Fibroblast of lung (primary cell): ENCODE measurements at regions not wholly inside any gene's neighbourhood (a gene's known extent, or its start where the extent isn't known, plus 50 kb on each side); places are given as distances from the start of the nearest gene placed in this dataset.

Source experiments
- DNase-seq, 2 donors: peaks; one replicate each; pipeline versions ENCODE4 v3.0.0 to v3.0.0-alpha.2; 2010; ENCODE audit warnings: low read depth in 2 of 2
- H2AFZ ChIP-seq: 2 replicates; pipeline ENCODE4 v1.5.1; 2012; ENCODE audit warnings: low read length, control low read depth, inconsistent platforms
- H3K27ac ChIP-seq: 2 replicates; pipeline ENCODE4 v1.5.1; 2011; ENCODE audit warnings: low read length, control low read depth; ENCODE audit not compliant: insufficient read depth
- H3K27me3 ChIP-seq: 2 replicates; pipeline ENCODE4 v1.5.1; 2011; ENCODE audit warnings: mild to moderate bottlenecking, low read length; ENCODE audit not compliant: control insufficient read depth, insufficient read depth
- H3K36me3 ChIP-seq: 2 replicates; pipeline ENCODE4 v1.5.1; 2011; ENCODE audit warnings: low read length; ENCODE audit not compliant: control insufficient read depth, insufficient read depth
- H3K4me1 ChIP-seq: 2 replicates; pipeline ENCODE4 v1.5.1; 2011; ENCODE audit warnings: low read length; ENCODE audit not compliant: control insufficient read depth, insufficient read depth; ENCODE audit errors: extremely low read depth
- H3K4me2 ChIP-seq: 2 replicates; pipeline ENCODE4 v1.5.1; 2011; ENCODE audit warnings: low read length, control low read depth; ENCODE audit not compliant: insufficient read depth; ENCODE audit errors: extremely low read depth
- H3K4me3 ChIP-seq, 4 experiments: fragments of 200-600 bp in 1 of 4; sonication (generic) in 1 of 4; replicated peaks in 1 of 4; 2 replicates each; pipeline ENCODE4 v1.5.1; 2011 to 2016; ENCODE audit warnings: low read length in 4 of 4, low read depth in 3 of 4, mild to moderate bottlenecking in 3 of 4, control low read depth in 2 of 4, inconsistent platforms in 1 of 4, mixed read lengths in 1 of 4; ENCODE audit not compliant: insufficient read depth in 1 of 4; ENCODE audit errors: control extremely low read depth in 1 of 4
- H3K79me2 ChIP-seq: 2 replicates; pipeline ENCODE4 v1.5.1; 2012; ENCODE audit warnings: mild to moderate bottlenecking, low read length, inconsistent platforms; ENCODE audit not compliant: control insufficient read depth, insufficient read depth
- H3K9ac ChIP-seq: 2 replicates; pipeline ENCODE4 v1.5.1; 2011; ENCODE audit warnings: mild to moderate bottlenecking, low read length, control low read depth; ENCODE audit not compliant: insufficient read depth
- H3K9me3 ChIP-seq: 2 replicates; pipeline ENCODE4 v1.5.1; 2012; ENCODE audit warnings: low read depth, low read length; ENCODE audit not compliant: control insufficient read depth, insufficient read depth
- H4K20me1 ChIP-seq: 2 replicates; pipeline ENCODE4 v1.5.1; 2011; ENCODE audit warnings: low read length; ENCODE audit not compliant: control insufficient read depth, insufficient read depth; ENCODE audit errors: extremely low read depth
- CTCF ChIP-seq, 2 donors: IDR thresholded peaks in 1 of 2; conservative IDR thresholded peaks in 1 of 2; 1 replicate in 1 of 2; 2 replicates in 1 of 2; pipeline ENCODE4 v1.5.1; 2011 to 2012; ENCODE audit warnings: low read length in 2 of 2, control low read depth in 1 of 2, inconsistent platforms in 1 of 2, low read depth in 1 of 2, mild to moderate bottlenecking in 1 of 2
- EZH2 ChIP-seq: IDR thresholded peaks from 2 replicates; pipeline ENCODE4 v1.5.1; 2012; ENCODE audit warnings: low read length, control low read depth, mild to moderate bottlenecking; ENCODE audit errors: missing control alignments

DNA sequence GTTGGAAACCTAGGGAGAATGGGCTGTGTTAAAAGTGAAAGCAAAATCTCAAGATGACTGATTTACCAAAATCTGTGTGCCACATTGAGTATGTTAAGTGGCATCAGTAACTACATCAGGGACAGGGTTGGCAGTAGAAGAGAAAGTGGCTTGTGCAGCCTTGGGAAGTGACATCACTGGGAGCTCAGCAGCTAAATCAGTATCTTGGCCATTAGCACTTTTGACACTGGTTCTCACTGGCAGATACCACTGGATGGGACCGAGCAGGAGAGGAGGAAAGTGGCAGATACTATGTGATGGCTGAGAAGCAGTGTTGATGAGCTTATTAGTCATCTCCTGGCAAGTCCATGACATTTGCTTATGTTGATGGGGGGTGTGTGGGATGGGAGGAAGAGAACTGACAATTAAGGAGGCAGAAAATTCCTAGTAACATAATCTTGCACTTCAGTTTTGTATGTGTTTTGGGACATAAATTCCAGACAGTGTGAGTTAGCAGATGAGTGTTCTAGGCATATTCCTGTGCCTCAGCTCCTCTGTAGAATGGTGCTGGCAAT is 322.2 kb downstream of the SOX4 start:
- H3K79me2 ChIP-seq, result no peaks in the 10 kb centered on the region
- H3K4me3 ChIP-seq, result peak overlapping the region; percentile 31 to 39 (median 36)
- peaks cover 7% of the 10 kb centered on the region for H3K4me1 ChIP-seq
- no peaks in the 10 kb centered on the region for H3K36me3 ChIP-seq
- no peaks in the 10 kb centered on the region for H3K27me3 ChIP-seq
- H3K9me3 ChIP-seq, result no peaks in the 10 kb centered on the region
- no peaks in the 10 kb centered on the region for H4K20me1 ChIP-seq
- H3K4me2 ChIP-seq, result peak overlapping the region; percentile 98
- H3K9ac ChIP-seq, result no peak overlapping the region
- H3K27ac ChIP-seq, result no peak overlapping the region
- TF ChIP-seq EZH2 (no peak), CTCF (conservative IDR thresholded peaks at IDR 0.05 in 1 of 2, IDR thresholded peaks at IDR 0.05 in 1 of 2; ENCODE audit: low read depth in 1 of 2, low read length in 2 of 2) (no peak)
- H2AFZ ChIP-seq, result peak overlapping the region; percentile 14
- peak; percentile 32 to 83 for DNase-seq

- Histone ChIP-seq H3K27ac (no peak overlapping the region), H3K27me3 (no peaks in the 10 kb centered on the region), H3K79me2 (no peaks in the 10 kb centered on the region), H3K4me2 (no peak overlapping the region), H3K36me3 (no peaks in the 10 kb centered on the region), H3K9me3 (no peaks in the 10 kb centered on the region), H4K20me1 (no peaks in the 10 kb centered on the region), H2AFZ (no peak overlapping the region), H3K4me3 (no peak overlapping the region), H3K4me1 (peaks cover 7% of the 10 kb centered on the region), H3K9ac (no peak overlapping the region)
- no peak for DNase-seq
- TF ChIP-seq CTCF (conservative IDR thresholded peaks at IDR 0.05 in 1 of 2, IDR thresholded peaks at IDR 0.05 in 1 of 2; ENCODE audit: low read depth in 1 of 2, low read length in 2 of 2) (no peak), EZH2 (no peak)
Measured at GRCh38 chr6:21918041-21918440, 324.5 kb downstream of the SOX4 start.

GRCh38 chr6:21918666-21919065 is 325.1 kb downstream of the SOX4 start:
- no peak for DNase-seq
- no peak overlapping the region for H3K4me2 ChIP-seq
- H3K36me3 ChIP-seq, result no peaks in the 10 kb centered on the region
- H3K27me3 ChIP-seq, result no peaks in the 10 kb centered on the region
- H3K4me1 ChIP-seq, result peaks cover 7% of the 10 kb centered on the region
- no peaks in the 10 kb centered on the region for H4K20me1 ChIP-seq
- no peaks in the 10 kb centered on the region for H3K9me3 ChIP-seq
- TF ChIP-seq CTCF (conservative IDR thresholded peaks at IDR 0.05 in 1 of 2, IDR thresholded peaks at IDR 0.05 in 1 of 2; ENCODE audit: low read depth in 1 of 2, low read length in 2 of 2), result no peak
- TF ChIP-seq EZH2, result no peak
- no peak overlapping the region for H2AFZ ChIP-seq
- no peaks in the 10 kb centered on the region for H3K79me2 ChIP-seq
- no peak overlapping the region for H3K4me3 ChIP-seq
- no peak overlapping the region for H3K27ac ChIP-seq
- H3K9ac ChIP-seq, result no peak overlapping the region
